ENCODE measurements at regions not wholly inside any gene's neighbourhood (a gene's known extent, or its start where the extent isn't known, plus 50 kb on each side); places are given as distances from the start of the nearest gene placed in this dataset.

DNA sequence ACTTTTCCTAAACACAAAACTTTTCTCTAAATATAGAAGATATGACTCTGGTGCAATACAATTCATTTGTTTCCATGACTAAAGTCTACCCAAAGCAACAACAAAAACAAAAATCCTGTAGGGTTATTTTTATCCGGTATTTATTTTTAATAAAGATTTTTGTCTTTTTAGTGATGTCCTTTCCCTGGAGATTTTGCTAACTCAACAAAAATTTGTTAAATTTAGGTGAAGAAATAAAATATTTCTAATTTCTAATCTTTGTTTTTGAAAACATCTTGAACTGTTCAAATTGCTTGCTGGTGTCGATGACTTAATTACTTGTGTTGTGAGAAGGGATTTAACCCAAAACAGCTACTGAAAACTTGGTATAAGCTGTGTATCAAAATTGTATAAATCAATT is 741.8 kb downstream of the HDGFL1 start:
- Mint-ChIP-seq H3K27me3 (no peaks in the 10 kb centered on the region), H3K4me1 (no peaks in the 10 kb centered on the region), H3K4me3 (no peak overlapping the region), H3K36me3 (no peaks in the 10 kb centered on the region), H3K9me3 (peaks cover 22% of the 10 kb centered on the region), H3K27ac (no peak overlapping the region)
- ATAC-seq = no peak

DNA sequence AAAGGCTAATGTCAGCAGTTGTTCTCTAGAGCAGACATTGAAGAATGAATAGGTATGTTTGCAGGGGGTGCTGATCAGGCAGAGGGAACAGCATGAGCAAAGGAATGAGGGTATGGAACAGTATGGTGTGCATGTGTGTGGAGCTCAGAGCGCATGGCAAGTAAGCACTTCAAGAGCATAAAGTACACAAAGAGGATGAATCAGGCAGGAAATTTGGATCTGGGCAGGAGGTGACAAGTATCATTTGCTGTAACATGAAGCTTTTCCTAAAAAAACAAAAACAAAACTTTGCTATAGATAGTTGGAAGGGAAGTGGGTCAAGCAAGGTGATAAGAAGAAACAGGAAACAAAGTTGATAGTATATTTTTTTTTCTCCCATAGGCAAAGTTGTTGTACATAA is 746.8 kb downstream of the HDGFL1 start:
- Mint-ChIP-seq H3K27me3 (no peaks in the 10 kb centered on the region), H3K4me1 (no peaks in the 10 kb centered on the region), H3K27ac (no peak overlapping the region), H3K9me3 (peaks cover 12% of the 10 kb centered on the region), H3K4me3 (no peak overlapping the region), H3K36me3 (no peaks in the 10 kb centered on the region)
- no peak for ATAC-seq

DNA sequence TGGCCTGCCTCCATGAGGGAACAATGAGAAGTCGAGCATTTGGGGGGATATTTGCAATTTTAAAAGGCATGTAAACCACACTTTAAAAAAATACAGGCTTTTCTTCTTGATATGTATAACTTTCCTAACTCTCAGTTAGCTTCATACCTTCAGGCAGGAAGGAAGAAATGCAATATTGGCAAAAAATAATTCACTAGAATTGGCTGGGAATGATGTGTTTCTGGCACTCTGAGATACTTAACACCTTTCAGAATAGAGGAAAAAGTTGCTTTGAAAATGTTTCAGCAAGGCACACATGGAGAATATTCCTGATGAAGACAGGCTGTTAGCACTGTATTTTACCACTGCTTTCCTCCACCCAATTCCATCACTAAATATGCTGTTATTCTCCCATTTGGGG is 747.6 kb downstream of the HDGFL1 start:
- no peaks in the 10 kb centered on the region for H3K4me1 Mint-ChIP-seq
- no peak for ATAC-seq
- H3K9me3 Mint-ChIP-seq = peaks cover 15% of the 10 kb centered on the region
- no peaks in the 10 kb centered on the region for H3K27me3 Mint-ChIP-seq
- H3K27ac Mint-ChIP-seq = no peak overlapping the region
- no peak overlapping the region for H3K4me3 Mint-ChIP-seq
- H3K36me3 Mint-ChIP-seq = no peaks in the 10 kb centered on the region

DNA sequence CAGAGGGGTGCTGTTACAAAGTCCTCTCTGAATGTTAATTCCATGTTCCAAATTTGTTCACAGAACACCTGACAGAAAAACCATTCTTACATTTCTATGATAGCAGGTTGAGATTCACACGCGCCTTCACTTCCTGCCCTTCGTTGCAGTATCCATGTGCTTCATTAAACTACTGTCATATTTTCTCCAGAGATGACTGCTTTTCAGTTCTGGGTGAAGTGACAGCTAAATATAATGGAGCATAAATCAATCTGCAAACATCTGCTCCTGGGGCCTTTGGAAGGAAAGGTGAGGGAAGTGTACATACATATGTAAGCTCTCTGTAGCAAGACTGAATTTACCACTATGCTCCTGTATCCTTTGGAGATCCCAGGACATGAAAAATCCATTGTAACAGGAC is 750.2 kb downstream of the HDGFL1 start:
- no peak overlapping the region for H3K27ac Mint-ChIP-seq

GRCh38 chr6:23320471-23321015 is 751.2 kb downstream of the HDGFL1 start:
- Mint-ChIP-seq H3K27me3 (no peaks in the 10 kb centered on the region), H3K27ac (no peak overlapping the region), H3K4me3 (no peak overlapping the region), H3K36me3 (no peaks in the 10 kb centered on the region), H3K9me3 (peaks cover 17% of the 10 kb centered on the region), H3K4me1 (no peaks in the 10 kb centered on the region)
- ATAC-seq = no peak

More for the DNA sequence above, 750.2 kb downstream of the HDGFL1 start:
- H3K27me3 Mint-ChIP-seq = no peaks in the 10 kb centered on the region
- ATAC-seq = no peak
- H3K9me3 Mint-ChIP-seq = peaks cover 15% of the 10 kb centered on the region
- H3K4me3 Mint-ChIP-seq = no peak overlapping the region
- no peaks in the 10 kb centered on the region for H3K4me1 Mint-ChIP-seq
- no peaks in the 10 kb centered on the region for H3K36me3 Mint-ChIP-seq

DNA sequence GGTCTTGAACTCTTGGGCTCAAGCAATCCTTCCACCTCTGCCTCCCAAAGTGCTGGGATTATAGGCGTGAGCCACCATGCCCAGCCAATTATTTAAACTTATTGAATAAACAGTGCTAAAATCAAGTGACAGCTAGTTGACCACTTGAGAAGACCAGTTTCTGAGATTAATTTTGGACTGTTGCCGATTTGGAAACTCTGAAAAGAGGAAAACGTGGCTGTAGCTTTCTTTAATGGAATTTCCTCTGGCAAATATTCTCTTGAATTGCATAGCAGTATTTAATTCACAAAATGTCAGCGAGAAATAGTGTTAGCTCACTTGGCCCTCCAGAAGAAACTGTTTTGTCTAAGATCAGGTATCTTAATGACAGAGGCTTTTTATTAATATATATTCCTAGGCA is 754.5 kb downstream of the HDGFL1 start:
- no peak overlapping the region for H3K4me3 Mint-ChIP-seq
- peaks cover 18% of the 10 kb centered on the region for H3K9me3 Mint-ChIP-seq
- no peaks in the 10 kb centered on the region for H3K27me3 Mint-ChIP-seq
- no peaks in the 10 kb centered on the region for H3K4me1 Mint-ChIP-seq
- ATAC-seq = no peak
- H3K27ac Mint-ChIP-seq = no peak overlapping the region
- no peaks in the 10 kb centered on the region for H3K36me3 Mint-ChIP-seq

GRCh38 chr6:23325065-23325464 is 755.7 kb downstream of the HDGFL1 start:
- H3K36me3 Mint-ChIP-seq = no peaks in the 10 kb centered on the region

GRCh38 chr6:23327621-23328020 is 758.3 kb downstream of the HDGFL1 start:
- no peak overlapping the region for H3K27ac Mint-ChIP-seq
- H3K9me3 Mint-ChIP-seq = peaks cover 17% of the 10 kb centered on the region

More at GRCh38 chr6:23325065-23325464, 755.7 kb downstream of the HDGFL1 start:
- H3K9me3 Mint-ChIP-seq = peaks cover 20% of the 10 kb centered on the region
- no peaks in the 10 kb centered on the region for H3K27me3 Mint-ChIP-seq
- H3K27ac Mint-ChIP-seq = no peak overlapping the region
- no peaks in the 10 kb centered on the region for H3K4me1 Mint-ChIP-seq
- ATAC-seq = no peak
- H3K4me3 Mint-ChIP-seq = no peak overlapping the region

DNA sequence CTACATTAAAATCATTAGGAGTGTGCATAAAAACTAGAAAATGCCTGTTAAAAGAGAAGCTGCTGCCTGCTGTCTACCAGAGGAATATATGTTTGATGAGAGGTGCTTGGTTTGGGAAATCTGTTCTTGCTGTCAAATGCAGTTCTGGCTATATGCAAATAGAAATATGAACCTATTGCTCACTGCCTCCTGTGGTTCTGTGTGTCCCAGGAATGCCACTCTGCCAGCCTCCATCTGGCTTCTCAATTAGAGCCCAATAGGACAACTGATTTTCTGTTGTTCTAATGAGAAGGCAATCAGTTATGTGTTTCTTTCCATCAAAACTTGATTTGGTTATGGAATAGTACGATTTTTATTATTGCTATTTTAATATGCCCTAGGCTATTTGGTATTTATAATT is 759.7 kb downstream of the HDGFL1 start:
- H3K9me3 Mint-ChIP-seq = peaks cover 19% of the 10 kb centered on the region
- H3K27ac Mint-ChIP-seq = no peak overlapping the region
- no peaks in the 10 kb centered on the region for H3K27me3 Mint-ChIP-seq
- no peaks in the 10 kb centered on the region for H3K36me3 Mint-ChIP-seq
- no peak for ATAC-seq
- no peak overlapping the region for H3K4me3 Mint-ChIP-seq
- H3K4me1 Mint-ChIP-seq = no peaks in the 10 kb centered on the region

More at GRCh38 chr6:23327621-23328020, 758.3 kb downstream of the HDGFL1 start:
- no peaks in the 10 kb centered on the region for H3K36me3 Mint-ChIP-seq
- no peak for ATAC-seq
- H3K4me3 Mint-ChIP-seq = no peak overlapping the region
- no peaks in the 10 kb centered on the region for H3K4me1 Mint-ChIP-seq
- no peaks in the 10 kb centered on the region for H3K27me3 Mint-ChIP-seq

DNA sequence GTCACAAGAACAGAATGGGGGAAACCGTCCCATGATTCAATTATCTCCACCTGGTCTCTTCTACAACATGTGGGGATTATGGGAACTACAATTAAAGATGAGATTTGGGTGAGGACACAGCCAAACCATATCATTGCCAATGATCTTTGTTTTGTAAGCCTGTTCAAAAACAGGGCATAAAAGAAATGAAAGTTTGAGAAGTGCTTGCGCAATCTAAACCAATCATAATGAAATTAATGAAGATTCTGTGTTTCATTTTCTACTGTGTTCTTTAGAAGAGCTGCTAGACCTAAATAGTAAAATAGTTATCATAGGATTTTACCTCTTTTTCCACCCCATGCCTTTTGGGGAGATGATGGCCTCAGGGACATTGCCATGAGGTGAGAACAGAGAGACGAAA is 761.3 kb downstream of the HDGFL1 start:
- Mint-ChIP-seq H3K9me3 (peaks cover 12% of the 10 kb centered on the region), H3K4me1 (no peaks in the 10 kb centered on the region), H3K36me3 (no peaks in the 10 kb centered on the region), H3K27me3 (no peaks in the 10 kb centered on the region), H3K27ac (no peak overlapping the region), H3K4me3 (no peak overlapping the region)
- ATAC-seq = no peak

GRCh38 chr6:23334360-23334759 is 765.0 kb downstream of the HDGFL1 start:
- H3K9me3 Mint-ChIP-seq = peaks cover 14% of the 10 kb centered on the region
- no peak overlapping the region for H3K4me3 Mint-ChIP-seq
- H3K27ac Mint-ChIP-seq = no peak overlapping the region
- ATAC-seq = no peak
- no peaks in the 10 kb centered on the region for H3K4me1 Mint-ChIP-seq
- H3K36me3 Mint-ChIP-seq = no peaks in the 10 kb centered on the region
- H3K27me3 Mint-ChIP-seq = no peaks in the 10 kb centered on the region

- Mint-ChIP-seq H3K4me3 (no peak overlapping the region), H3K4me1 (no peaks in the 10 kb centered on the region), H3K27me3 (no peaks in the 10 kb centered on the region), H3K27ac (no peak overlapping the region), H3K36me3 (no peaks in the 10 kb centered on the region), H3K9me3 (peaks cover 12% of the 10 kb centered on the region)
- no peak for ATAC-seq
Observed at GRCh38 chr6:23335894-23336293, 766.5 kb downstream of the HDGFL1 start.

DNA sequence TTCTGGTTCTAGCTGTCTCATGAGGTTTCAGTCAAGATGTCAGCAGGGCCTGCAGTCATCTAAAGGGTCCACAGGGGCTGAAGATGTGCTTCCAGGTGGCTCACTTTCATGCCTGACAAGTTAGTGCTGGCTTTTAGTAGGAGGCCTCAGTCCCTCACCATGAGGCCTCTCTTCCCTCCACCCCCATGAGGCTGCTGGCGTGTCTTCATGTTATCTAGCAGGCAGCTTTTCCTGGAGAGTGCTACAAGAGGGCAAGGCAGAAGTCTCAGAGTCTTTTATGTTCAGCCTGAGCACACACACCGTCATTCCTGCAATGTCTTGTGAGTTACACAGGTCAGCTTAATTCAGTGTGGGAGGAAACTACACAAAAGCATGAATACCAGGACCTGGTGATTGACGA is 769.9 kb downstream of the HDGFL1 start:
- Mint-ChIP-seq H3K27me3 (no peaks in the 10 kb centered on the region), H3K4me1 (no peaks in the 10 kb centered on the region), H3K4me3 (no peak overlapping the region), H3K9me3 (peaks cover 10% of the 10 kb centered on the region), H3K27ac (no peak overlapping the region), H3K36me3 (no peaks in the 10 kb centered on the region)
- no peak for ATAC-seq

GRCh38 chr6:23340271-23340670 is 770.9 kb downstream of the HDGFL1 start:
- H3K27ac Mint-ChIP-seq = no peak overlapping the region
- ATAC-seq = no peak
- no peaks in the 10 kb centered on the region for H3K27me3 Mint-ChIP-seq
- H3K36me3 Mint-ChIP-seq = no peaks in the 10 kb centered on the region
- peaks cover 10% of the 10 kb centered on the region for H3K9me3 Mint-ChIP-seq
- H3K4me1 Mint-ChIP-seq = no peaks in the 10 kb centered on the region
- no peak overlapping the region for H3K4me3 Mint-ChIP-seq

DNA sequence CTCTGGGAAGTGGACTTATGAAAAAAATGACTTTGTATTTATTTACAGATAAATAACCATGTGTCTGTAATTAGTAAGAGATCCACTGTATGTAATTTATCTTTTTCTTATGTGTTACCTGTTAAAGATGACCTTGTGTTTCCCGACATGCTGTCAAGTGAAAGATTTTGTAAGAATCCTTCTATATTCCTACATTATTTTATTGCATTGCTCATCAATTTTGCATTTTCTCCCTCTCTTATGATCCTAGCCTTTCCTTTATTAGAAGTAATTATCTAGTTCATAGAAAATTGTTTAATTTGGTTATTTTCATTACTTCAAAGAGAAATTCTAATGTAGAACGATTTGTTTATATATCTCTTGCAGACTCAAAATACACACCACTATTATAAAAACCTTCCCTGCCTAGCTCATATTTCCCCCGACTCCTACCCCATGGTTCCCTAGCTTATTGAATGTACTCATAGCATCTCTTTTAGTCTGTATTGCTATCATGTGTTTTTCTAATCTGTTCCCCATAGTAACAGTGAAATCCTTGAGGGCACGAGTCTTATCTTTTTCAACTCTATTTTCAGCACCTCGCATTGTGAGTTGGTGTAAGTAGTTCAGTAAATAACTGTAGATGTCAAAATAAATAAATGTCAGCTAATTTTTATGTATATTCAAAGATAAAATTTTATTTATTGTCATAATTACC is 774.4 kb downstream of the HDGFL1 start:
- no peaks in the 10 kb centered on the region for H3K36me3 Mint-ChIP-seq
- H3K27ac Mint-ChIP-seq = no peak overlapping the region
- no peaks in the 10 kb centered on the region for H3K27me3 Mint-ChIP-seq
- peaks cover 10% of the 10 kb centered on the region for H3K9me3 Mint-ChIP-seq
- no peaks in the 10 kb centered on the region for H3K4me1 Mint-ChIP-seq
- no peak for ATAC-seq
- no peak overlapping the region for H3K4me3 Mint-ChIP-seq

DNA sequence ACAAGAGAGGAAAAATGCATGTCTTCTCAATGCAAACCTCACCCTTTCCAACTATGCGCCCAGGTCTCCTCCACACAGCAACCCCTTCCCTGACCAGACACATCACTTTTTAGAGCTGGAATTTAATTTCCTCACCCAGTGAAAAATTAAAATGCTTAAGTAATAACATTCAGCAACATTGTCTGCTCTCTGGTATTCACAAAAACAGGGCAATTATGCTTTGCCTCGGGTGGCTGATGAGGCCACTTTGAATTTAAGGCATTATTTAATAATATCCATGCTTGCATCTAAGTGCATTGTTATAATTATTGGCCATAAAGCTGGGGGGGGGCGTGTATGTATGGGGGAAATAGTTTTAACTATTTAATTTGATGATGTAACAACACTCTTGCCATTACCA is 777.8 kb upstream of the NRSN1 start:
- Mint-ChIP-seq H3K4me1 (no peaks in the 10 kb centered on the region), H3K27me3 (no peaks in the 10 kb centered on the region), H3K27ac (no peak overlapping the region), H3K4me3 (no peak overlapping the region), H3K9me3 (peaks cover 14% of the 10 kb centered on the region), H3K36me3 (no peaks in the 10 kb centered on the region)
- ATAC-seq = no peak
